Adrenal gland (tissue), 9 donors: ENCODE measurements at regions not wholly inside any gene's neighbourhood (a gene's known extent, or its start where the extent isn't known, plus 50 kb on each side); places are given as distances from the start of the nearest gene placed in this dataset.

ENCODE experiments used
- DNase-seq, 7 donors: peaks; one replicate each; pipeline ENCODE4 v3.0.0-alpha.2; 2019 to 2020
- H3K27ac ChIP-seq, 5 donors: fragments of 200-600 bp; sonication (generic) in 4 of 5; 1 replicate in 3 of 5; 2 replicates in 2 of 5; pipeline versions ENCODE4 v1.5.1 to v1.8.0; 2016 to 2020; ENCODE audit warnings: mild to moderate bottlenecking in 1 of 5
- H3K27me3 ChIP-seq: fragments of 200-600 bp; 2 replicates; pipeline ENCODE4 v1.8.0; 2021
- H3K36me3 ChIP-seq, 2 donors: fragments of 200-600 bp; replicated peaks in 1 of 2; 1 replicate in 1 of 2; 2 replicates in 1 of 2; pipeline versions ENCODE4 v1.5.1 to v1.8.0; 2018 to 2022
- H3K4me1 ChIP-seq, 2 donors: fragments of 200-600 bp; replicated peaks in 1 of 2; 1 replicate in 1 of 2; 2 replicates in 1 of 2; pipeline versions ENCODE4 v1.5.1 to v1.8.0; 2018 to 2021
- H3K4me3 ChIP-seq, 4 donors: fragments of 200-600 bp; sonication (generic) in 3 of 4; one replicate each; pipeline ENCODE4 v1.5.1; 2016 to 2018
- H3K9me3 ChIP-seq, 3 donors: fragments of 200-600 bp; sonication (generic) in 1 of 3; replicated peaks in 1 of 3; 1 replicate in 2 of 3; 2 replicates in 1 of 3; pipeline versions ENCODE4 v1.5.1 to v1.8.0; 2016 to 2021
- CTCF ChIP-seq, 6 experiments: fragments of 450-650 bp in 4 of 6; fragments of 200-600 bp in 2 of 6; sonication (generic) in 1 of 6; IDR thresholded peaks; 1 replicate in 5 of 6; 2 replicates in 1 of 6; pipeline versions ENCODE4 v1.5.1 to v1.8.0; 2016 to 2021; ENCODE audit warnings: antibody characterized with exemption in 6 of 6, mild to moderate bottlenecking in 2 of 6, moderate library complexity in 1 of 6
- POLR2A ChIP-seq, 2 donors: fragments of 450-650 bp; IDR thresholded peaks; one replicate each; pipeline ENCODE4 v1.6.1; 2017; ENCODE audit warnings: antibody characterized with exemption in 2 of 2, mild to moderate bottlenecking in 2 of 2, moderate library complexity in 1 of 2
- WGBS, 4 donors: extraction: QIAGEN DNeasy Blood & Tissue Kit in 2 of 4; methylation state at CpG; one replicate each; pipeline versions ENCODE4 v1.1.5 to v1.1.7; 2013 to 2017; 5-methylcytosine and 5-hydroxymethylcytosine counted together
- intact Hi-C, 2 donors: fragments of 100-400 bp; cut with DNase I; formaldehyde crosslinking; loops; one replicate each; pipeline versions ENCODE4 v1.14.1 to v1.15.0; 2022 to 2023
- donor health status: healthy with polysubstance abuse.
- donor health status: Bipolar disorder and iron deficiency.
- donor health status: DM: yes; HTN: yes; CAD: no.
- donor health status: DM: no; HTN: no; CAD: no.
- donor health status: DM: no; HTN: no; CAD: no.

GRCh38 chr9:1941989-1942388 is 73.2 kb upstream of the SMARCA2 start:
- Histone ChIP-seq H3K36me3 (no peaks in the 10 kb centered on the region), H3K9me3 (no peaks in the 10 kb centered on the region), H3K4me1 (no peaks in the 10 kb centered on the region), H3K27me3 (peaks cover 7% of the 10 kb centered on the region), H3K27ac (no peak overlapping the region), H3K4me3 (no peak overlapping the region)
- peak in 3 of 6 experiments; percentile 27 to 28 (median 28) for TF ChIP-seq CTCF (IDR thresholded peaks at IDR 0.05)
- TF ChIP-seq POLR2A (IDR thresholded peaks at IDR 0.05) = no peak
- DNase-seq = no peak
- 57 to 72% (median 67%) methylated on average over 3 of the region's 3 CpGs for WGBS, 4 donors
- intact Hi-C loops = no loop called here

GRCh38 chr9:1946526-1947283 is 68.4 kb upstream of the SMARCA2 start:
- no peak overlapping the region for H3K27ac ChIP-seq
- H3K27me3 ChIP-seq = peaks cover 3% of the 10 kb centered on the region
- intact Hi-C loops = no loop called here
- H3K4me1 ChIP-seq = no peaks in the 10 kb centered on the region
- DNase-seq = no peak
- WGBS, 4 donors = 76 to 85% (median 81%) methylated on average over 7 of the region's 7 CpGs
- no peak overlapping the region for H3K4me3 ChIP-seq
- H3K9me3 ChIP-seq = no peaks in the 10 kb centered on the region
- TF ChIP-seq POLR2A (IDR thresholded peaks at IDR 0.05) (no peak), CTCF (IDR thresholded peaks at IDR 0.05) (no peak)
- no peaks in the 10 kb centered on the region for H3K36me3 ChIP-seq

- Histone ChIP-seq H3K9me3 (no peaks in the 10 kb centered on the region), H3K27me3 (no peaks in the 10 kb centered on the region), H3K27ac (no peak overlapping the region), H3K36me3 (no peaks in the 10 kb centered on the region), H3K4me3 (no peak overlapping the region), H3K4me1 (no peaks in the 10 kb centered on the region)
- no peak for DNase-seq
- no peak for TF ChIP-seq CTCF (IDR thresholded peaks at IDR 0.05)
- TF ChIP-seq POLR2A (IDR thresholded peaks at IDR 0.05) = no peak
- 39 to 50% (median 45%) methylated on average over 4 of the region's 4 CpGs for WGBS, 4 donors
- intact Hi-C loops = no loop called here
These were observed 67.7 kb upstream of the SMARCA2 start for GRCh38 chr9:1947438-1947837.

- Histone ChIP-seq H3K27ac (no peak overlapping the region), H3K4me1 (no peaks in the 10 kb centered on the region), H3K9me3 (no peaks in the 10 kb centered on the region), H3K36me3 (no peaks in the 10 kb centered on the region), H3K4me3 (no peak overlapping the region), H3K27me3 (no peaks in the 10 kb centered on the region)
- intact Hi-C loops = no loop called here
- DNase-seq = no peak
- 82 to 91% (median 89%) methylated on average over 4 of the region's 4 CpGs for WGBS, 4 donors
- TF ChIP-seq CTCF (IDR thresholded peaks at IDR 0.05) (no peak), POLR2A (IDR thresholded peaks at IDR 0.05) (no peak)
These were observed 66.6 kb upstream of the SMARCA2 start for GRCh38 chr9:1948541-1948940.
